SK-N-SH (cell line): ENCODE measurements at regions not wholly inside any gene's neighbourhood (a gene's known extent, or its start where the extent isn't known, plus 50 kb on each side); places are given as distances from the start of the nearest gene placed in this dataset.

Experiments used
- CTCF ChIA-PET: fragments of 300-600, 350-600 bp; formaldehyde crosslinking; extraction: SDS; loops from one replicate; lab custom pipeline; 2021; lab: Yijun Ruan, JAX
- POLR2A ChIA-PET: fragments of 350-600 bp; sonication (Branson Sonifier 250); formaldehyde crosslinking; extraction: SDS; loops from one replicate; lab custom pipeline; 2020; ENCODE audit warnings: antibody characterized with exemption, inconsistent platforms; lab: Yijun Ruan, JAX
- DNase-seq: peaks from one replicate; pipeline ENCODE4 v3.0.0; 2012
- H2AFZ ChIP-seq: fragments of 200-600 bp; sonication (generic); 2 replicates; pipeline ENCODE4 v1.8.1; 2016; ENCODE audit warnings: antibody characterized with exemption, mild to moderate bottlenecking, low read depth
- H3F3A ChIP-seq: fragments of 200-600 bp; sonication (generic); replicated peaks from 2 replicates; pipeline ENCODE3; 2016; ENCODE audit warnings: antibody characterized with exemption, mild to moderate bottlenecking; ENCODE audit not compliant: insufficient read depth
- H3K27ac ChIP-seq, 2 experiments: fragments of 200-500 bp in 1 of 2; fragments of 200-600 bp in 1 of 2; sonication (Bioruptor generic) in 1 of 2; sonication (generic), shearing (Covaris generic) in 1 of 2; 2 replicates each; pipeline versions ENCODE4 v1.5.1 to v1.6.1; 2014 to 2016; ENCODE audit warnings: low read depth in 2 of 2, inconsistent platforms in 1 of 2, low read length in 1 of 2, mild to moderate bottlenecking in 1 of 2, mixed read lengths in 1 of 2
- H3K27me3 ChIP-seq: fragments of 200-600 bp; sonication (generic), shearing (Covaris generic); 2 replicates; pipeline ENCODE4 v1.6.1; 2016; ENCODE audit warnings: mixed run types; ENCODE audit not compliant: insufficient read depth
- H3K36me3 ChIP-seq, 2 experiments: fragments of 200-500 bp in 1 of 2; fragments of 200-600 bp in 1 of 2; sonication (Bioruptor generic) in 1 of 2; sonication (generic) in 1 of 2; replicated peaks in 1 of 2; 2 replicates each; pipeline versions ENCODE3 to v1.5.1; 2014 to 2016; ENCODE audit warnings: low read length in 1 of 2, mild to moderate bottlenecking in 1 of 2; ENCODE audit not compliant: insufficient read depth in 2 of 2, control insufficient read depth in 1 of 2
- H3K4me1 ChIP-seq, 2 experiments: fragments of 200-500 bp in 1 of 2; fragments of 200-600 bp in 1 of 2; sonication (Bioruptor generic) in 1 of 2; sonication (generic), shearing (Covaris generic) in 1 of 2; 2 replicates each; pipeline versions ENCODE4 v1.5.1 to v1.6.1; 2014 to 2016; ENCODE audit warnings: low read depth in 1 of 2, low read length in 1 of 2, mixed run types in 1 of 2; ENCODE audit not compliant: insufficient read depth in 2 of 2, control insufficient read depth in 1 of 2
- H3K4me2 ChIP-seq: fragments of 200-600 bp; sonication (generic), shearing (Covaris generic); 2 replicates; pipeline ENCODE4 v1.6.1; 2017; ENCODE audit warnings: mixed run types
- H3K4me3 ChIP-seq, 2 experiments: fragments of 200-500 bp in 1 of 2; fragments of 200-600 bp in 1 of 2; sonication (Bioruptor generic) in 1 of 2; sonication (generic), shearing (Covaris generic) in 1 of 2; 2 replicates each; pipeline versions ENCODE4 v1.5.1 to v1.8.1; 2014 to 2016; ENCODE audit warnings: low read depth in 2 of 2, inconsistent platforms in 1 of 2, low read length in 1 of 2, mild to moderate bottlenecking in 1 of 2, mixed read lengths in 1 of 2, moderate library complexity in 1 of 2
- H3K79me2 ChIP-seq: fragments of 200-600 bp; sonication (generic); 2 replicates; pipeline ENCODE4 v1.8.1; 2017; ENCODE audit warnings: mild to moderate bottlenecking; ENCODE audit not compliant: insufficient read depth
- H3K9ac ChIP-seq: fragments of 200-600 bp; sonication (generic); 2 replicates; pipeline ENCODE4 v1.6.1; 2017; ENCODE audit warnings: mixed run types
- H3K9me2 ChIP-seq: fragments of 200-600 bp; sonication (generic); 2 replicates; pipeline ENCODE4 v1.6.1; 2017; ENCODE audit warnings: mixed run types
- H3K9me3 ChIP-seq: fragments of 200-600 bp; sonication (generic); 2 replicates; pipeline ENCODE4 v1.6.1; 2017; ENCODE audit warnings: mixed run types, mild to moderate bottlenecking, moderate library complexity
- H4K20me1 ChIP-seq: fragments of 200-600 bp; sonication (generic); 2 replicates; pipeline ENCODE4 v1.6.1; 2017; ENCODE audit warnings: mild to moderate bottlenecking, mixed run types; ENCODE audit not compliant: insufficient read depth
- CTCF ChIP-seq: fragments of 200-600 bp; sonication (generic); IDR thresholded peaks from 2 replicates; pipeline ENCODE4 v1.6.1; 2017; ENCODE audit warnings: antibody characterized with exemption, mild to moderate bottlenecking, moderate library complexity
- EP300 ChIP-seq, 2 experiments: IDR thresholded peaks; 2 replicates each; pipeline versions ENCODE4 v1.4.0 to v1.6.1; 2012; ENCODE audit warnings: borderline replicate concordance in 1 of 2, low read depth in 1 of 2, low read length in 1 of 2
- EZH2phosphoT487 ChIP-seq: fragments of 200-600 bp; sonication (generic); IDR thresholded peaks from 2 replicates; pipeline ENCODE4 v1.6.1; 2017; ENCODE audit warnings: low read depth, mixed run types, mild to moderate bottlenecking, antibody characterized with exemption, moderate library complexity, borderline replicate concordance
- FOXM1 ChIP-seq: IDR thresholded peaks from 2 replicates; pipeline ENCODE4 v1.4.0; 2012; ENCODE audit warnings: low read depth, mild to moderate bottlenecking
- IRF3 ChIP-seq: fragments of 150-350 bp; IDR thresholded peaks from 2 replicates; pipeline ENCODE4 v1.6.1; 2016; ENCODE audit warnings: mild to moderate bottlenecking, low read depth, low read length
- MEF2A ChIP-seq: IDR thresholded peaks from 2 replicates; pipeline ENCODE4 v1.4.0; 2012; ENCODE audit warnings: low read depth, borderline replicate concordance
- MXI1 ChIP-seq: IDR thresholded peaks from 2 replicates; pipeline ENCODE4 v1.6.1; 2012; ENCODE audit warnings: mild to moderate bottlenecking, low read depth, low read length, improper control_type of control experiment
- NRF1 ChIP-seq: IDR thresholded peaks from 2 replicates; pipeline ENCODE4 v1.6.1; 2012; ENCODE audit warnings: low read depth, mild to moderate bottlenecking, low read length
- PBX3 ChIP-seq: IDR thresholded peaks from 2 replicates; pipeline ENCODE4; 2012
- POLR2AphosphoS5 ChIP-seq: IDR thresholded peaks from 2 replicates; pipeline ENCODE4 v1.6.1; 2012; ENCODE audit warnings: low read depth, low read length
- RAD21 ChIP-seq: IDR thresholded peaks from 2 replicates; pipeline ENCODE4 v1.6.1; 2012; ENCODE audit warnings: mild to moderate bottlenecking, low read length
- SMC3 ChIP-seq: IDR thresholded peaks from 2 replicates; pipeline ENCODE4 v1.6.1; 2012; ENCODE audit warnings: low read depth, low read length, improper control_type of control experiment
- TAF1 ChIP-seq: IDR thresholded peaks from 2 replicates; pipeline ENCODE4 v1.6.1; 2012; ENCODE audit warnings: low read depth, mild to moderate bottlenecking, low read length, moderate library complexity, borderline replicate concordance
- TCF12 ChIP-seq: IDR thresholded peaks from 2 replicates; pipeline ENCODE4 v1.4.0; 2012
- ZBTB33 ChIP-seq: IDR thresholded peaks from 2 replicates; pipeline ENCODE4 v1.4.0; 2012; ENCODE audit warnings: low read depth, borderline replicate concordance
- WGBS: methylation state at CpG from one replicate; pipeline ENCODE4 v1.1.6; 2017; ENCODE audit warnings: low lambda C conversion rate; 5-methylcytosine and 5-hydroxymethylcytosine counted together

- Histone ChIP-seq H2AFZ (no peak overlapping the region), H3K79me2 (no peaks in the 10 kb centered on the region), H3K9me3 (no peaks in the 10 kb centered on the region), H3K27me3 (no peaks in the 10 kb centered on the region), H3K36me3 (no peaks in the 10 kb centered on the region), H3K4me2 (no peak overlapping the region), H3K9ac (no peak overlapping the region), H4K20me1 (no peaks in the 10 kb centered on the region), H3K27ac (no peak overlapping the region), H3F3A (no peaks in the 10 kb centered on the region), H3K9me2 (no peaks in the 10 kb centered on the region), H3K4me3 (no peak overlapping the region), H3K4me1 (no peaks in the 10 kb centered on the region)
- POLR2A ChIA-PET = no interaction called here
- 34% methylated on average over 1 of the region's 1 CpG for WGBS
- CTCF ChIA-PET = interaction anchor here (1.5 kb wide), 1 partner anchor 13 kb away, joined by 4 read pairs; no protein-coding TSS in a partner anchor
- TF ChIP-seq TAF1 = no peak
- no peak for TF ChIP-seq EP300 (IDR thresholded peaks at IDR 0.05; ENCODE audit: borderline replicate concordance in 1 of 2, low read depth in 1 of 2, low read length in 1 of 2)
- TF ChIP-seq PBX3 = no peak
- TF ChIP-seq POLR2AphosphoS5 = no peak
- no peak for TF ChIP-seq FOXM1
- TF ChIP-seq MXI1 = no peak
- no peak for TF ChIP-seq TCF12
- TF ChIP-seq EZH2phosphoT487 = no peak
- no peak for TF ChIP-seq MEF2A
- TF ChIP-seq NRF1 = no peak
- no peak for TF ChIP-seq IRF3
- no peak for TF ChIP-seq CTCF
- DNase-seq = no peak
Measured at GRCh38 chr13:89097994-89098393, 1426.8 kb downstream of the SLITRK5 start.

- Histone ChIP-seq H3K4me3 (no peak overlapping the region), H4K20me1 (no peaks in the 10 kb centered on the region), H3F3A (no peaks in the 10 kb centered on the region), H3K9me3 (no peaks in the 10 kb centered on the region), H3K4me1 (no peaks in the 10 kb centered on the region), H3K79me2 (no peaks in the 10 kb centered on the region), H3K36me3 (no peaks in the 10 kb centered on the region), H3K9me2 (no peaks in the 10 kb centered on the region), H3K9ac (no peak overlapping the region), H3K27me3 (no peaks in the 10 kb centered on the region), H2AFZ (no peak overlapping the region), H3K27ac (no peak overlapping the region), H3K4me2 (no peak overlapping the region)
- POLR2A ChIA-PET = no interaction called here
- CTCF ChIA-PET = interaction anchor here (1.8 kb wide), 1 partner anchor 13 kb away, joined by 4 read pairs; no protein-coding TSS in a partner anchor
- TF ChIP-seq MXI1 (no peak), RAD21 (no peak), SMC3 (no peak), ZBTB33 (no peak)
- DNase-seq = no peak
- 44% methylated on average over 5 of the region's 5 CpGs for WGBS
Measured at GRCh38 chr13:89113744-89114143, 1442.6 kb downstream of the SLITRK5 start.
